HepG2 (cell line): ENCODE measurements at regions not wholly inside any gene's neighbourhood (a gene's known extent, or its start where the extent isn't known, plus 50 kb on each side); places are given as distances from the start of the nearest gene placed in this dataset.

Experiments
- ATAC-seq: fragments of 200-7000 bp; cut with Tn5 transposase; 3 replicates; pipeline ENCODE4 v1.9.1; 2020; ENCODE audit warnings: mild to moderate bottlenecking, moderate library complexity
- BruUV-seq: library from RNA; stranded (reverse); fragments of 400-500 nt; replicated peaks from 2 replicates; lab custom pipeline; 2021; lab: Mats Ljungman, UMichigan
- CTCF ChIA-PET: fragments of 300-600 bp; formaldehyde crosslinking; extraction: SDS; loops from one replicate; lab custom pipeline; 2021; ENCODE audit warnings: low total read pairs, inconsistent platforms, low intra/inter-chr PET ratio; lab: Yijun Ruan, JAX
- POLR2A ChIA-PET: fragments of 350-600 bp; sonication (Branson Sonifier 250); formaldehyde crosslinking; loops from one replicate; lab custom pipeline; 2020; ENCODE audit warnings: antibody characterized with exemption, inconsistent platforms; lab: Yijun Ruan, JAX
- DNase-seq: peaks from one replicate; pipeline ENCODE4 v3.0.0-alpha.2; 2015; ENCODE audit warnings: low spot score
- FAIRE-seq: peaks from 3 replicates; lab custom pipeline; 2011; peaks lifted over from hg19 to GRCh38; lab: Jason Lieb, UNC
- H2AFZ ChIP-seq: one replicate; pipeline ENCODE4 v1.6.1; 2011; ENCODE audit warnings: low read length, inconsistent platforms
- H3K27ac ChIP-seq: fragments of 300-600 bp; 3 replicates; pipeline ENCODE4 v1.8.0; 2011; ENCODE audit warnings: mixed run types, mild to moderate bottlenecking, mixed read lengths, low read length, inconsistent platforms; ENCODE audit not compliant: insufficient read depth; ENCODE audit errors: extremely low read length
- H3K27me3 ChIP-seq, 2 experiments: fragments of 200-600 bp in 1 of 2; 2 replicates in 1 of 2; 3 replicates in 1 of 2; pipeline versions ENCODE4 v1.6.0 to v1.8.0; 2011; ENCODE audit warnings: low read length in 2 of 2, mild to moderate bottlenecking in 2 of 2, moderate library complexity in 2 of 2, inconsistent platforms in 1 of 2; ENCODE audit not compliant: insufficient read depth in 2 of 2, control insufficient read depth in 1 of 2
- H3K36me3 ChIP-seq, 2 experiments: fragments of 200-600 bp in 1 of 2; replicated peaks in 1 of 2; 2 replicates in 1 of 2; 3 replicates in 1 of 2; pipeline versions ENCODE4 v1.5.1 to v1.8.0; 2011; ENCODE audit warnings: low read length in 2 of 2, inconsistent platforms in 1 of 2; ENCODE audit not compliant: insufficient read depth in 2 of 2, control insufficient read depth in 1 of 2
- H3K4me1 ChIP-seq: 2 replicates; pipeline ENCODE4 v1.5.1; 2012; ENCODE audit warnings: low read length, inconsistent platforms; ENCODE audit not compliant: insufficient read depth
- H3K4me2 ChIP-seq: 2 replicates; pipeline ENCODE4 v1.6.0; 2011; ENCODE audit warnings: low read depth, low read length, inconsistent platforms
- H3K4me3 ChIP-seq, 3 experiments: fragments of 200-600 bp in 1 of 3; sonication (generic), shearing (Covaris generic) in 1 of 3; replicated peaks in 1 of 3; 2 replicates each; pipeline ENCODE4 v1.5.1; 2011 to 2016; ENCODE audit warnings: low read length in 3 of 3, inconsistent platforms in 2 of 3, low read depth in 2 of 3, mild to moderate bottlenecking in 2 of 3, control low read depth in 1 of 3, mixed read lengths in 1 of 3; ENCODE audit not compliant: insufficient read depth in 1 of 3
- H3K79me2 ChIP-seq: one replicate; pipeline ENCODE4 v1.6.1; 2011; ENCODE audit warnings: low read length, inconsistent platforms; ENCODE audit not compliant: insufficient read depth
- H3K9ac ChIP-seq: 2 replicates; pipeline ENCODE4 v1.6.0; 2011; ENCODE audit warnings: mild to moderate bottlenecking, low read depth, low read length, inconsistent platforms; ENCODE audit not compliant: insufficient read depth
- H3K9me3 ChIP-seq: 2 replicates; pipeline ENCODE4 v1.5.1; 2012; ENCODE audit warnings: mild to moderate bottlenecking, low read length
- H4K20me1 ChIP-seq: 2 replicates; pipeline ENCODE4 v1.6.0; 2011; ENCODE audit warnings: inconsistent platforms, mild to moderate bottlenecking, low read length, moderate library complexity; ENCODE audit not compliant: insufficient read depth
- GATAD2A ChIP-seq: IDR thresholded peaks from 2 replicates; pipeline ENCODE4 v1.6.1; 2016
- HMGXB3 ChIP-seq: sonication (generic); formaldehyde crosslinking; IDR thresholded peaks from 2 replicates; pipeline ENCODE4 v1.4.0; 2020; ENCODE audit warnings: missing genetic modification reagents, borderline replicate concordance
- MTA1 ChIP-seq: sonication (generic); formaldehyde crosslinking; IDR thresholded peaks from 2 replicates; pipeline ENCODE4 v1.4.0; 2020; ENCODE audit warnings: missing genetic modification reagents, mild to moderate bottlenecking, borderline replicate concordance
- MYNN ChIP-seq: sonication (generic); formaldehyde crosslinking; IDR thresholded peaks from 2 replicates; pipeline ENCODE4 v1.4.0; 2020; ENCODE audit warnings: mild to moderate bottlenecking, low read depth, missing genetic modification reagents
- NFE2L1 ChIP-seq: sonication (generic); formaldehyde crosslinking; IDR thresholded peaks from 2 replicates; pipeline ENCODE4 v1.4.0; 2020; ENCODE audit warnings: missing genetic modification reagents, mild to moderate bottlenecking, borderline replicate concordance
- POGZ ChIP-seq: sonication (generic); formaldehyde crosslinking; IDR thresholded peaks from 2 replicates; pipeline ENCODE4 v1.4.0; 2020; ENCODE audit warnings: mild to moderate bottlenecking, missing genetic modification reagents
- SATB2 ChIP-seq: sonication (generic); formaldehyde crosslinking; IDR thresholded peaks from 2 replicates; pipeline ENCODE4 v1.5.0; 2020; ENCODE audit warnings: missing genetic modification reagents
- SMAD9 ChIP-seq: sonication (generic); formaldehyde crosslinking; IDR thresholded peaks from 2 replicates; pipeline ENCODE4 v1.5.1; 2020; ENCODE audit warnings: mild to moderate bottlenecking, missing genetic modification reagents
- ZNF543 ChIP-seq: sonication (generic); formaldehyde crosslinking; IDR thresholded peaks from 2 replicates; pipeline ENCODE4 v1.4.0; 2020; ENCODE audit warnings: mild to moderate bottlenecking, missing genetic modification reagents
- ZNF75D ChIP-seq: sonication (generic); formaldehyde crosslinking; IDR thresholded peaks from 2 replicates; pipeline ENCODE4 v1.8.1; 2023; ENCODE audit warnings: missing genetic modification reagents, mild to moderate bottlenecking, borderline replicate concordance
- ZNF790 ChIP-seq: sonication (generic); formaldehyde crosslinking; IDR thresholded peaks from 2 replicates; pipeline ENCODE4 v1.8.0; 2022; ENCODE audit warnings: missing genetic modification reagents, mild to moderate bottlenecking, borderline replicate concordance
- WGBS: methylation state at CpG from one replicate; pipeline ENCODE4 v1.1.6; 2017; ENCODE audit warnings: low lambda C conversion rate; 5-methylcytosine and 5-hydroxymethylcytosine counted together
- in situ Hi-C: cut with HindIII; loops from 2 replicates; pipeline ENCODE4 v1.10.0; 2017; ENCODE audit warnings: low pct_unique_long_range_greater_than_20kb; ENCODE audit not compliant: extremely low pct_ligation_motif_present
- intact Hi-C: fragments of 100-400 bp; cut with micrococcal nuclease; formaldehyde crosslinking; loops from one replicate; pipeline ENCODE4 v1.10.0; 2022; ENCODE audit not compliant: unreplicated experiment
- TF ChIP-seq, protein P1 (sequence below): sonication (generic); formaldehyde crosslinking; IDR thresholded peaks from 2 replicates; pipeline ENCODE4 v1.4.0; 2020; ENCODE audit warnings: missing genetic modification reagents, borderline replicate concordance
- TF ChIP-seq, protein P2 (sequence below): sonication (generic); formaldehyde crosslinking; IDR thresholded peaks from 2 replicates; pipeline ENCODE4 v1.5.1; 2020; ENCODE audit warnings: missing genetic modification reagents, mild to moderate bottlenecking, borderline replicate concordance

GRCh38 chr6:66937180-66937579, 1230.2 kb upstream of the EYS start (continued):
- no peak for TF ChIP-seq HMGXB3
- no peak for TF ChIP-seq MYNN (CRISPR knock-in tag)
- TF ChIP-seq ZNF75D, result no peak
- TF ChIP-seq, protein P1, sequence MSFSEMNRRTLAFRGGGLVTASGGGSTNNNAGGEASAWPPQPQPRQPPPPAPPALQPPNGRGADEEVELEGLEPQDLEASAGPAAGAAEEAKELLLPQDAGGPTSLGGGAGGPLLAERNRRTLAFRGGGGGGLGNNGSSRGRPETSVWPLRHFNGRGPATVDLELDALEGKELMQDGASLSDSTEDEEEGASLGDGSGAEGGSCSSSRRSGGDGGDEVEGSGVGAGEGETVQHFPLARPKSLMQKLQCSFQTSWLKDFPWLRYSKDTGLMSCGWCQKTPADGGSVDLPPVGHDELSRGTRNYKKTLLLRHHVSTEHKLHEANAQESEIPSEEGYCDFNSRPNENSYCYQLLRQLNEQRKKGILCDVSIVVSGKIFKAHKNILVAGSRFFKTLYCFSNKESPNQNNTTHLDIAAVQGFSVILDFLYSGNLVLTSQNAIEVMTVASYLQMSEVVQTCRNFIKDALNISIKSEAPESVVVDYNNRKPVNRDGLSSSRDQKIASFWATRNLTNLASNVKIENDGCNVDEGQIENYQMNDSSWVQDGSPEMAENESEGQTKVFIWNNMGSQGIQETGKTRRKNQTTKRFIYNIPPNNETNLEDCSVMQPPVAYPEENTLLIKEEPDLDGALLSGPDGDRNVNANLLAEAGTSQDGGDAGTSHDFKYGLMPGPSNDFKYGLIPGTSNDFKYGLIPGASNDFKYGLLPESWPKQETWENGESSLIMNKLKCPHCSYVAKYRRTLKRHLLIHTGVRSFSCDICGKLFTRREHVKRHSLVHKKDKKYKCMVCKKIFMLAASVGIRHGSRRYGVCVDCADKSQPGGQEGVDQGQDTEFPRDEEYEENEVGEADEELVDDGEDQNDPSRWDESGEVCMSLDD (CRISPR knock-in tag), result no peak

DNA sequence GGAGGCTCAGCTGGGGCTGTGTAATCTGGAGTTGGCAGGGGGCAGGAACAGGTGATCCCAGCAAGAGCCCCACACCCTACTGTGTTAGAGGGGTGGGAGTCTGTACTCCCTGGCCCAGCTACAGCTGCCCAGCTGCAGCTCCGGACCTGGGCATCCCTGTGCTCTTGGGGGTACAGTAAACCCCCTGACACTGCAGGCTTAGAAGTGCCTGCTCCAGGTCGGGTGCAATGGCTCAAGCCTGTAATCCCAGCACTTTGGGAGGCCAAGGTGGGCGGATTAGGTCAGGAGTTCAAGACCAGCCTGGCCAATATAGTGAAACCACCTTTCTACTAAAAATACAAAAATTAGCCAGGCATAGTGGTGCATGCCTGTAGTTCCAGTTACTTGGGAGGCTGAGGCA, 1228.6 kb upstream of the EYS start:
- H3K9ac ChIP-seq, result no peak overlapping the region

More for the DNA sequence above, 1228.6 kb upstream of the EYS start:
- intact Hi-C loops (no loop called here), in situ Hi-C loops (no loop called here)
- no peak overlapping the region for H3K4me3 ChIP-seq
- DNase-seq (no peak), ATAC-seq (no peak), FAIRE-seq (no peak)
- BruUV-seq, result no TSS peak
- ChIA-PET CTCF (no interaction called here), POLR2A (no interaction called here)
- H3K4me2 ChIP-seq, result no peak overlapping the region
- no peaks in the 10 kb centered on the region for H3K27me3 ChIP-seq
- no peak overlapping the region for H3K27ac ChIP-seq
- no peaks in the 10 kb centered on the region for H3K36me3 ChIP-seq
- WGBS, result 0% methylated on average over 2 of the region's 3 CpGs
- H2AFZ ChIP-seq, result no peak overlapping the region
- H3K9me3 ChIP-seq, result no peaks in the 10 kb centered on the region
- no peaks in the 10 kb centered on the region for H3K79me2 ChIP-seq
- H4K20me1 ChIP-seq, result no peaks in the 10 kb centered on the region
- TF ChIP-seq GATAD2A, result no peak
- no peak for TF ChIP-seq NFE2L1 (CRISPR knock-in tag)
- no peak for TF ChIP-seq ZNF790
- TF ChIP-seq MTA1, result no peak
- TF ChIP-seq ZNF543 (CRISPR knock-in tag), result no peak
- TF ChIP-seq SATB2, result no peak
- TF ChIP-seq, protein P2, sequence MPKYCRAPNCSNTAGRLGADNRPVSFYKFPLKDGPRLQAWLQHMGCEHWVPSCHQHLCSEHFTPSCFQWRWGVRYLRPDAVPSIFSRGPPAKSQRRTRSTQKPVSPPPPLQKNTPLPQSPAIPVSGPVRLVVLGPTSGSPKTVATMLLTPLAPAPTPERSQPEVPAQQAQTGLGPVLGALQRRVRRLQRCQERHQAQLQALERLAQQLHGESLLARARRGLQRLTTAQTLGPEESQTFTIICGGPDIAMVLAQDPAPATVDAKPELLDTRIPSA, result no peak
- TF ChIP-seq SMAD9 (CRISPR knock-in tag), result no peak
- TF ChIP-seq POGZ (CRISPR knock-in tag), result no peak
- H3K4me1 ChIP-seq, result no peaks in the 10 kb centered on the region
